Suppressor macrophage treated with lipopolysaccharide for 4 hours (primary cell): ENCODE measurements at regions not wholly inside any gene's neighbourhood (a gene's known extent, or its start where the extent isn't known, plus 50 kb on each side); places are given as distances from the start of the nearest gene placed in this dataset.

Experiments
- DNase-seq: peaks from one replicate; pipeline ENCODE4 v3.0.0-alpha.2; 2020

- no peak for DNase-seq
Measured at GRCh38 chr1:87439821-87440220, 111.1 kb downstream of the LMO4 start.

GRCh38 chr1:87449348-87449963, 120.8 kb downstream of the LMO4 start:
- no peak for DNase-seq

- no peak for DNase-seq
Measured at GRCh38 chr1:87450136-87450535, 121.5 kb downstream of the LMO4 start.

- DNase-seq, result no peak
Measured at GRCh38 chr1:87450615-87451209, 122.0 kb downstream of the LMO4 start.

GRCh38 chr1:87451229-87451920, 122.7 kb downstream of the LMO4 start:
- DNase-seq, result no peak

GRCh38 chr1:87452648-87453047, 124.0 kb downstream of the LMO4 start:
- no peak for DNase-seq

GRCh38 chr1:87457408-87457807, 128.7 kb downstream of the LMO4 start:
- no peak for DNase-seq

GRCh38 chr1:87462894-87463293, 134.2 kb downstream of the LMO4 start:
- DNase-seq, result no peak

- DNase-seq, result no peak
Measured at GRCh38 chr1:87464022-87464490, 135.4 kb downstream of the LMO4 start.

GRCh38 chr1:87466621-87467020, 137.9 kb downstream of the LMO4 start:
- DNase-seq, result no peak

GRCh38 chr1:87472716-87473115, 144.0 kb downstream of the LMO4 start:
- DNase-seq, result no peak

- no peak for DNase-seq
Measured at GRCh38 chr1:87473203-87473661, 144.6 kb downstream of the LMO4 start.

- no peak for DNase-seq
Measured at GRCh38 chr1:87474098-87474497, 145.4 kb downstream of the LMO4 start.

GRCh38 chr1:87478231-87478630, 149.6 kb downstream of the LMO4 start:
- no peak for DNase-seq

- no peak for DNase-seq
Measured at GRCh38 chr1:87495147-87495546, 166.5 kb downstream of the LMO4 start.

- no peak for DNase-seq
Measured at GRCh38 chr1:87495870-87496269, 167.2 kb downstream of the LMO4 start.

- DNase-seq, result no peak
Measured at GRCh38 chr1:87497380-87498203, 168.9 kb downstream of the LMO4 start.

- no peak for DNase-seq
Measured at GRCh38 chr1:87501738-87502137, 173.1 kb downstream of the LMO4 start.

GRCh38 chr1:87505391-87505983, 176.8 kb downstream of the LMO4 start:
- DNase-seq, result no peak

GRCh38 chr1:87506147-87506546, 177.5 kb downstream of the LMO4 start:
- no peak for DNase-seq

GRCh38 chr1:87508247-87508787, 179.6 kb downstream of the LMO4 start:
- DNase-seq, result no peak

GRCh38 chr1:87510540-87510939, 181.9 kb downstream of the LMO4 start:
- no peak for DNase-seq

GRCh38 chr1:87511449-87511848, 182.8 kb downstream of the LMO4 start:
- DNase-seq, result no peak
